ENCODE measurements at regions not wholly inside any gene's neighbourhood (a gene's known extent, or its start where the extent isn't known, plus 50 kb on each side); places are given as distances from the start of the nearest gene placed in this dataset.

DNA sequence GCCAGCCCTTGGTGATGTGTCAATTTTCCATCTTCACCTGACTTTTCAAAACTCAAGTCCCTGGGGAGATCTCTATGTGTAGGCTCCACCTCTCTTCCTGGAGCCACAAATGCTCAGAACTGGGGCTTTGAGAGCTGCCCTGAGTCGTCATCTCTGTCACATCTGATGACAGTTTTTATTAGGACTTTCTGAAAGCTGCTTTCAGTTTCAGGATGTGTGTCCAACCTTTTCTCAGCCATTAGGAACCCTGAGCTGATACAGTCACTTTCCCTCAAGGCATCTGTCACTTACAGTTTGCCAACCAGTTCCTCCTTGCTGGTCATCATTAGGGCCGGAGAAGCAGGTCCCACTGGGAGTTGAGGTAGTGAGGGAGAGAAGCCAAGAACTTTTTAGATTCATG, 365.9 kb upstream of the CHD6 start:
- TF ChIP-seq EZH2 (IDR thresholded peaks at IDR 0.05) (no peak), POLR2AphosphoS5 (IDR thresholded peaks at IDR 0.05; ENCODE audit: borderline replicate concordance, low read depth, low read length) (no peak), FOXP2 (optimal IDR thresholded peaks at IDR 0.05; ENCODE audit: control extremely low read depth, extremely low read length, insufficient read depth) (no peak)

Measured in SK-N-MC (cell line).